ENCODE measurements at regions not wholly inside any gene's neighbourhood (a gene's known extent, or its start where the extent isn't known, plus 50 kb on each side); places are given as distances from the start of the nearest gene placed in this dataset.

DNA sequence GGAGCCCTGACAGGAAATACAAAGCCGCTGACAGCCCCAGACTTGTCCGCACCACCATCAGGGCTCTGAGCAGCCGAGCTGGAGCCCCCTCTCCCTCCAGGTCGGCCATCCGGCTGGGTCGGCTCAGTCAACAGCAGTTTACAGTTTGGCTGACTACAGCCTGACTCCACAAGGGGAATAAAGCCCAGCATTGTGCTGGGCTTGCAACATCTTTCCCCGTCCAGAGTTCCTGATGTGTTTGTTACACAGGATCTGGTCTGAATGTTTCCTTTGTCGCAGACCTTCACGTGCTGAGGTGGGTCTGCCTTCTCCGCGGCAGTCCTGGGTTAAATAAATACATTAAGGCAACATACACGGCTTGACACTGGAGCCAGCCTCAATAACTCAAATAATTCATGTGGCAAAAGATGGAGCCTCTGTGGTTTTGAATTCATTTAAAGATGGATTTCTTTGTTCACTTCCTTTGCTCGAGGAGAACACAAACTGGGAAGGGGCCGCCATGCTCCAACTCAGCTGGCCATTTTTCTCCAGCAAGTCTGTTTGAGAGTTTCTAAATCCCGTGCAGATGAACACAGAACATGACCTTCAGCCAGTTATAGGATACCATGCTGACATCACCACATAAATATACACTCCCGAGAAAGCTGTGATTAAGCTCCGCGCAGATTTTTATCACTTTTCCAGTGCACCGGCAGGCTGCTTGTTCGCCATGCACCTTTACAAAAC is 192.1 kb downstream of the WDR11 start:
- H3K27me3 Mint-ChIP-seq (ENCODE audit: low read depth) = no peaks in the 10 kb centered on the region
- no peaks in the 10 kb centered on the region for H3K36me3 Mint-ChIP-seq (ENCODE audit: low read depth)
- TF ChIP-seq, protein P1, sequence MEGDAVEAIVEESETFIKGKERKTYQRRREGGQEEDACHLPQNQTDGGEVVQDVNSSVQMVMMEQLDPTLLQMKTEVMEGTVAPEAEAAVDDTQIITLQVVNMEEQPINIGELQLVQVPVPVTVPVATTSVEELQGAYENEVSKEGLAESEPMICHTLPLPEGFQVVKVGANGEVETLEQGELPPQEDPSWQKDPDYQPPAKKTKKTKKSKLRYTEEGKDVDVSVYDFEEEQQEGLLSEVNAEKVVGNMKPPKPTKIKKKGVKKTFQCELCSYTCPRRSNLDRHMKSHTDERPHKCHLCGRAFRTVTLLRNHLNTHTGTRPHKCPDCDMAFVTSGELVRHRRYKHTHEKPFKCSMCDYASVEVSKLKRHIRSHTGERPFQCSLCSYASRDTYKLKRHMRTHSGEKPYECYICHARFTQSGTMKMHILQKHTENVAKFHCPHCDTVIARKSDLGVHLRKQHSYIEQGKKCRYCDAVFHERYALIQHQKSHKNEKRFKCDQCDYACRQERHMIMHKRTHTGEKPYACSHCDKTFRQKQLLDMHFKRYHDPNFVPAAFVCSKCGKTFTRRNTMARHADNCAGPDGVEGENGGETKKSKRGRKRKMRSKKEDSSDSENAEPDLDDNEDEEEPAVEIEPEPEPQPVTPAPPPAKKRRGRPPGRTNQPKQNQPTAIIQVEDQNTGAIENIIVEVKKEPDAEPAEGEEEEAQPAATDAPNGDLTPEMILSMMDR (conservative IDR thresholded peaks at IDR 0.05) = no peak
- peak; percentile 14 for DNase-seq (ENCODE audit: low read depth, low spot score)
- peak overlapping the region; percentile 21 for H3K4me3 Mint-ChIP-seq
- no peaks in the 10 kb centered on the region for H3K9me3 Mint-ChIP-seq
- H3K27ac Mint-ChIP-seq (ENCODE audit: unreplicated experiment) = peak overlapping the region; percentile 95
- peaks cover 8% of the 10 kb centered on the region for H3K4me1 Mint-ChIP-seq

DNA sequence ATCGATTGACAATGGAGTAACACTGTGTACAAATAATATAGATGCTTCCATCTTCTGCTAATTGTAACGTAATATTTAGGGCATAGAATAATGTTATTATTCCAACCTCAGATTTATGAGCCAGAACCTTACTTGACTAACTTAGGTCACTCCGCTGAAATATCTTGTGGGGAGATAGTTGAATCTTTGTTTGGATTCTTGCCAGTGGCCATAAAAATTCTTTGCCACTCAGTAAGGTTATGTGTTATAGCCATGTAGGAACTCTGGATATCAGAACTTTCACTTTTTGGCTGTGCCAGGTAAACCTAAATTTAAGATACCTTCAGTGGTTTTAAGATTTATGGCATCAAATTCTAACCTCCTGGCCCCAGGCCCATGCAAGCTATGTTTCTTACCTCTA is 197.6 kb downstream of the WDR11 start:
- Mint-ChIP-seq H3K27me3 (ENCODE audit: low read depth) (no peaks in the 10 kb centered on the region), H3K27ac (ENCODE audit: unreplicated experiment) (no peak overlapping the region), H3K4me1 (peaks cover 4% of the 10 kb centered on the region), H3K4me3 (no peak overlapping the region), H3K9me3 (peaks cover 5% of the 10 kb centered on the region), H3K36me3 (ENCODE audit: low read depth) (no peaks in the 10 kb centered on the region)
- TF ChIP-seq, protein P1 (conservative IDR thresholded peaks at IDR 0.05) = no peak
- DNase-seq (ENCODE audit: low read depth, low spot score) = no peak

DNA sequence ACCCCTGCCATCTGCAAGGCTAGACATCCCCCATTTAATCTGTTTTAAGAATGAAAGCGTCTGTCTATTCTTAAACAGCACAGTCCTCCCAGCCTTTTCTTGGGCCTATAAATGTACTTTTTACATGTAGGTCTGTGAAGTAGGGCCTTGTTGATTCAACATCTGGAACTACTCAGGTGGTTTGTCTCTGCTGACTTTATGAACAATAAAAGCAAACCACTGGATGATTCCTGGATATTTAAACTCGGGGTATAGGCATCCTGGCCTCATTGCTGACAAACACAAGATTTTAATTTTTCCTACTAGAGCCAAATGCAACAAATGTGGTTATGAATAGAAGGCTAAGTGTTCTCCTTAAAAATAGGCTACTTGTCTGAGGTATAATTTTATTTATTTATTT is 198.3 kb downstream of the WDR11 start:
- TF ChIP-seq, protein P1 (conservative IDR thresholded peaks at IDR 0.05) = no peak
- Mint-ChIP-seq H3K36me3 (ENCODE audit: low read depth) (no peaks in the 10 kb centered on the region), H3K27ac (ENCODE audit: unreplicated experiment) (no peak overlapping the region), H3K4me3 (no peak overlapping the region), H3K9me3 (peaks cover 5% of the 10 kb centered on the region), H3K27me3 (ENCODE audit: low read depth) (no peaks in the 10 kb centered on the region), H3K4me1 (peaks cover 4% of the 10 kb centered on the region)
- DNase-seq (ENCODE audit: low read depth, low spot score) = no peak

DNA sequence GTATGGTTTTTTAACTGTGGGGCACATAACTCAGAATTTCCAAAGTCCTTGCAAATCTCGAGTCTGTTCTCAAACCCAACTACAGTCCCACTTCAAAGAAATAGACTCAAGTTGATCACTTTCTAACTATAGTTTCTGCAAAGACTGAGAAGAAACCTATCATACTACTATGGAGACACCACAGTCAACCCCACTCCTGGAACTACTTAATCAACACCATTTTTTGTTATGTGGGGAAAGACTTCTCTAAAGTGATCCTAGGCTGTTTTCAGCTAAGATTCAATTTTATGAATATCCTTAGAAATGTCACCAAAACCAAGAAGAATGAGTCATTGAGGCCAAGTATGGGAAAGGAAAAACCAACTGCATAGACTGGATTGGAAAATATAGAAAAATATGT is 198.8 kb downstream of the WDR11 start:
- Mint-ChIP-seq H3K27me3 (ENCODE audit: low read depth) (no peaks in the 10 kb centered on the region), H3K4me1 (peaks cover 4% of the 10 kb centered on the region), H3K9me3 (peaks cover 5% of the 10 kb centered on the region), H3K27ac (ENCODE audit: unreplicated experiment) (no peak overlapping the region), H3K4me3 (no peak overlapping the region), H3K36me3 (ENCODE audit: low read depth) (no peaks in the 10 kb centered on the region)
- DNase-seq (ENCODE audit: low read depth, low spot score) = no peak
- TF ChIP-seq, protein P1 (conservative IDR thresholded peaks at IDR 0.05) = no peak

DNA sequence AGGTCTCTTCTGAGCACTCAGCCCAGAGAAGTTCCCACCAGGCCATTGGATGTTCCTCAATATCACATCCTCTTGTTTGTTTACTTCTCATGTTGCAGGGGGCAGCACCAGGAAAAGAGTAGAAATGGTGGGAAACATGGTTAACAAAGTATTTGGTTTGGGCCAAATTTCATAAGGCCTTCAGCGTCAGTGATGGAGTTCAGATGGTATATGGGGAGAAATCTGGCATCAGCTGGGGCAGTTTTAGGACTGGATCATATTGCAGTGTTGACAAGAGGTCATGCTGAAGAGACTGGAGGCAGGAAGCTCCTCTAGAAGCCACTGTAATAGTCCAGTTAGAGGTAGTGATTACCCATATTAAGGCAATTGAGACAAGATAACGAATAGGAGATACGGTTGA is 200.0 kb downstream of the WDR11 start:
- no peak overlapping the region for H3K27ac Mint-ChIP-seq (ENCODE audit: unreplicated experiment)

More for the DNA sequence above, 200.0 kb downstream of the WDR11 start:
- Mint-ChIP-seq H3K27me3 (ENCODE audit: low read depth) (no peaks in the 10 kb centered on the region), H3K9me3 (peaks cover 5% of the 10 kb centered on the region), H3K4me3 (no peak overlapping the region), H3K4me1 (peaks cover 4% of the 10 kb centered on the region), H3K36me3 (ENCODE audit: low read depth) (no peaks in the 10 kb centered on the region)
- no peak for DNase-seq (ENCODE audit: low read depth, low spot score)
- TF ChIP-seq, protein P1 (conservative IDR thresholded peaks at IDR 0.05) = no peak
